Thoracic aorta (tissue), 2 donors: ENCODE measurements at regions not wholly inside any gene's neighbourhood (a gene's known extent, or its start where the extent isn't known, plus 50 kb on each side); places are given as distances from the start of the nearest gene placed in this dataset.

ENCODE experiments used
- ATAC-seq: fragments of 150-250 bp; one replicate; pipeline ENCODE4 v1.8.0; 2017; ENCODE audit warnings: low read depth; ENCODE audit not compliant: insufficient number of reproducible peaks, low FRiP score
- DNase-seq: peaks from one replicate; pipeline ENCODE4 v3.0.0-alpha.2; 2020; ENCODE audit warnings: low spot score
- H3K27ac ChIP-seq, 2 donors: fragments of 200-600 bp; sonication (generic); 1 replicate in 1 of 2; 2 replicates in 1 of 2; pipeline ENCODE4 v1.5.1; 2016; ENCODE audit warnings: mild to moderate bottlenecking in 2 of 2, moderate library complexity in 2 of 2
- H3K27me3 ChIP-seq: fragments of 200-600 bp; sonication (generic); replicated peaks from 2 replicates; pipeline ENCODE4 v1.6.0; 2016; ENCODE audit warnings: mild to moderate bottlenecking; ENCODE audit not compliant: insufficient read depth
- H3K36me3 ChIP-seq: fragments of 200-600 bp; sonication (generic); one replicate; pipeline ENCODE4 v1.5.1; 2016
- H3K4me1 ChIP-seq, 2 donors: fragments of 200-600 bp; sonication (generic); 1 replicate in 1 of 2; 2 replicates in 1 of 2; pipeline versions ENCODE4 v1.5.1 to v1.6.0; 2016; ENCODE audit warnings: low read depth in 2 of 2, mild to moderate bottlenecking in 1 of 2; ENCODE audit not compliant: control insufficient read depth in 1 of 2
- H3K4me3 ChIP-seq: fragments of 200-600 bp; sonication (generic); 2 replicates; pipeline ENCODE4 v1.5.1; 2016; ENCODE audit warnings: mild to moderate bottlenecking
- H3K9me3 ChIP-seq: fragments of 200-600 bp; sonication (generic); 2 replicates; pipeline ENCODE4 v1.5.1; 2016
- TF ChIP-seq, protein P1 (sequence below): fragments of 200-600 bp; sonication (generic); IDR thresholded peaks from one replicate; pipeline ENCODE4 v1.5.1; 2019; ENCODE audit warnings: antibody characterized with exemption

DNA sequence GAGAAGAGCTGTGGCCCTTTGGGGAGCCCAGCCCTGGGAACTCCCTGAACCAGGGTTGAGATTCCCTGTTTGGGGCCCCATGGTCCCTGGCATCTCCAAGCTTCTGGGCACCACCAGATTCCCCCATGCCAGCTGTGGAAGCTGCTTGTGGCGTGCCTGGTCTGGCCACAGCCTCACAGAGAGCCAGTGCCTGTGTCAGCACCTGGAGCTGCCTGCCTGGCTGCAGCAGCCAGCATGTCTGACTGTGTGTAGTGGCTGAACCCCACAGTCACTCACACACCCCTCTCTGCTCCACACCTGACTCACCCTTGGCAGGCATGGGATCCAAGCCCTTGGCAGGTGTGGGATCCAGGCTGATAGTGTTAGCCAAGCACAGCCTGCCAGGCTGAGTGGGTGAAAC lies 97.2 kb upstream of the GALNTL6 start:
- TF ChIP-seq, protein P1, sequence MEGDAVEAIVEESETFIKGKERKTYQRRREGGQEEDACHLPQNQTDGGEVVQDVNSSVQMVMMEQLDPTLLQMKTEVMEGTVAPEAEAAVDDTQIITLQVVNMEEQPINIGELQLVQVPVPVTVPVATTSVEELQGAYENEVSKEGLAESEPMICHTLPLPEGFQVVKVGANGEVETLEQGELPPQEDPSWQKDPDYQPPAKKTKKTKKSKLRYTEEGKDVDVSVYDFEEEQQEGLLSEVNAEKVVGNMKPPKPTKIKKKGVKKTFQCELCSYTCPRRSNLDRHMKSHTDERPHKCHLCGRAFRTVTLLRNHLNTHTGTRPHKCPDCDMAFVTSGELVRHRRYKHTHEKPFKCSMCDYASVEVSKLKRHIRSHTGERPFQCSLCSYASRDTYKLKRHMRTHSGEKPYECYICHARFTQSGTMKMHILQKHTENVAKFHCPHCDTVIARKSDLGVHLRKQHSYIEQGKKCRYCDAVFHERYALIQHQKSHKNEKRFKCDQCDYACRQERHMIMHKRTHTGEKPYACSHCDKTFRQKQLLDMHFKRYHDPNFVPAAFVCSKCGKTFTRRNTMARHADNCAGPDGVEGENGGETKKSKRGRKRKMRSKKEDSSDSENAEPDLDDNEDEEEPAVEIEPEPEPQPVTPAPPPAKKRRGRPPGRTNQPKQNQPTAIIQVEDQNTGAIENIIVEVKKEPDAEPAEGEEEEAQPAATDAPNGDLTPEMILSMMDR, result no peak
- Histone ChIP-seq H3K36me3 (no peaks in the 10 kb centered on the region), H3K4me3 (no peak overlapping the region), H3K4me1 (no peaks in the 10 kb centered on the region), H3K27ac (no peak overlapping the region), H3K9me3 (no peaks in the 10 kb centered on the region), H3K27me3 (no peaks in the 10 kb centered on the region)
- no peak for ATAC-seq
- DNase-seq, result no peak

DNA sequence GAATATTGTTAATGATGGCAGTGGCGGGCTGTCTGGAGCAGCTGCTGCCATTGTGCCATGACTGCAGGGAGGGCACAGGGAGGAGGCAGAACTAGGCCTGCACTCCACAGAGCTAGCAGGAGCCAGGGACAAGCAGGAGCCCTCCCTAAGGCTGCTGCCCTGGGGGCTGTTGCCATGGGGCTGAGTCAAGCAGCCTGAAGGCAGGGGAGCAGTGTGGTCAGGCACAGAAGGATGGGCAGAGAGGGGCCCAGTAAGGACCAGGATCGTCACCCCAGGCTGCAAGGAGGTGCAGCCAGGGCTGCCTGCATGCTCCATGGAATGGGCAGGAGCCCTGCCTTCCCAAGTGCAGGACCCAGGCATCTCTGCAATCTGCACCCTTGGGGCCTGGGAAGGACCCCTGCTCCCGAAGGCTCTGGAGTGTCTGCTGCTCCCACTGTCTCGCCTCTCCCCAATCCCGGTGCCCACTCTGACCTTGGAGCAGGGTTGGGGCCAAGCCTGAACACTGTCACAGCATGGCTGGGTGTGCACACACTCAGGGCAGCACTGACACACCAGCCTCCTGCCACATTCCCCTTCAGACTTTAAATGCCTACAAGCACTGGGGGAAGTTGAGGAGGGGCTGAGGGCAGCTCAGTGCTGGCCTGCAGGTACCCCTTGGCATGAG lies 98.3 kb upstream of the GALNTL6 start:
- no peak overlapping the region for H3K4me3 ChIP-seq
- no peaks in the 10 kb centered on the region for H3K36me3 ChIP-seq
- TF ChIP-seq, protein P1, result no peak
- DNase-seq (no peak), ATAC-seq (no peak)
- H3K27ac ChIP-seq, result no peak overlapping the region
- H3K9me3 ChIP-seq, result no peaks in the 10 kb centered on the region
- H3K27me3 ChIP-seq, result no peaks in the 10 kb centered on the region
- no peaks in the 10 kb centered on the region for H3K4me1 ChIP-seq

- DNase-seq (no peak), ATAC-seq (no peak)
- Histone ChIP-seq H3K27me3 (no peaks in the 10 kb centered on the region), H3K4me3 (no peak overlapping the region), H3K4me1 (no peaks in the 10 kb centered on the region), H3K27ac (no peak overlapping the region), H3K9me3 (no peaks in the 10 kb centered on the region), H3K36me3 (no peaks in the 10 kb centered on the region)
- TF ChIP-seq, protein P1, result no peak
Observed at GRCh38 chr4:171710743-171711142, 102.5 kb upstream of the GALNTL6 start.

- DNase-seq, result no peak
- Histone ChIP-seq H3K27ac (no peak overlapping the region), H3K4me3 (no peak overlapping the region), H3K4me1 (no peaks in the 10 kb centered on the region), H3K36me3 (no peaks in the 10 kb centered on the region), H3K9me3 (no peaks in the 10 kb centered on the region), H3K27me3 (no peaks in the 10 kb centered on the region)
- TF ChIP-seq, protein P1, result no peak
- no peak for ATAC-seq
Observed at GRCh38 chr4:171676555-171677215, 136.5 kb upstream of the GALNTL6 start.

- no peak overlapping the region for H3K4me3 ChIP-seq
- H3K36me3 ChIP-seq, result no peaks in the 10 kb centered on the region
- no peaks in the 10 kb centered on the region for H3K27me3 ChIP-seq
- no peak overlapping the region for H3K27ac ChIP-seq
- no peak for DNase-seq
- peaks cover 0 to 4% of the 10 kb centered on the region in 2 donors for H3K4me1 ChIP-seq
- H3K9me3 ChIP-seq, result no peaks in the 10 kb centered on the region
- TF ChIP-seq, protein P1, result no peak
- no peak for ATAC-seq
Observed at GRCh38 chr4:171674781-171675180, 138.4 kb upstream of the GALNTL6 start.
